Astrocyte (in vitro differentiated cells and primary cell): ENCODE measurements at regions not wholly inside any gene's neighbourhood (a gene's known extent, or its start where the extent isn't known, plus 50 kb on each side); places are given as distances from the start of the nearest gene placed in this dataset.

Source experiments
- CTCF ChIP-seq: IDR thresholded peaks from 2 replicates; pipeline ENCODE4 v1.5.1; 2011; ENCODE audit warnings: low read depth, mild to moderate bottlenecking, inconsistent platforms, low read length, moderate library complexity; ENCODE audit not compliant: insufficient read depth
- EZH2 ChIP-seq: IDR thresholded peaks from 2 replicates; pipeline ENCODE4 v1.6.1; 2012; ENCODE audit warnings: mild to moderate bottlenecking, low read length, inconsistent platforms; ENCODE audit not compliant: insufficient read depth

- TF ChIP-seq CTCF = no peak
- TF ChIP-seq EZH2 = no peak
Measured at GRCh38 chr2:11029136-11029535, 117.4 kb downstream of the KCNF1 start.
